NB4 (cell line): ENCODE measurements at regions not wholly inside any gene's neighbourhood (a gene's known extent, or its start where the extent isn't known, plus 50 kb on each side); places are given as distances from the start of the nearest gene placed in this dataset.

Source experiments
- CTCF ChIP-seq: IDR thresholded peaks from one replicate; pipeline ENCODE4 v1.5.1; 2012; ENCODE audit warnings: low read depth, low read length
- MAX ChIP-seq: IDR thresholded peaks from 2 replicates; pipeline ENCODE4 v1.6.1; 2011; ENCODE audit warnings: low read depth, low read length

GRCh38 chr4:133439830-133440229 lies 290.7 kb downstream of the PCDH10 start:
- TF ChIP-seq CTCF (no peak), MAX (no peak)
